GM12874 (cell line): ENCODE measurements at regions not wholly inside any gene's neighbourhood (a gene's known extent, or its start where the extent isn't known, plus 50 kb on each side); places are given as distances from the start of the nearest gene placed in this dataset.

Source experiments
- TF ChIP-seq, protein P1 (sequence below): IDR thresholded peaks from 2 replicates; pipeline ENCODE4 v1.5.1; 2011; ENCODE audit warnings: low read depth, mild to moderate bottlenecking, control low read depth, low read length, moderate library complexity; ENCODE audit not compliant: insufficient read depth

DNA sequence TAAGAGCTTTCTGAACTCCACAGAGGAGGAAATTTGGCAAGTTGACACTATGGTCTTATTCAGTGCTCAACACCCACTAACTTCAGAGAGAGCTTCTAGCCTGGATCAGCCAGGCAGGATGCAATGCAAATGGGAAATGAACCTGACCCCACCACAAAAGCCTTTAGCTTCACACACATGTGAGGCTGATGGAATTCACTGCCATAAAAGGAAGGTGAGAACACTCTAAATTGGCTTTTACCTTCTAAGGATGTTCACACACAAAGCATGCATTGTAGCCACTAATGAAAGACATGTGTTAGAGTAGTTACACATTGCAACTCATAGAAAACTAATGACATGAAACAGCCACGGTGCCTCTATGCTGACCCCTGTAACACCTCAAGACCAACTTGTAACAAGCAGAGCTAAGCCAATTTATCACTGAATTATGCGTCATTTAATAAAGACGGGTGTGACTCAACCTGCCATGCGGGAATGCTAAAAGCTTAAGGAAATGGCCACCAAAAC, 262.1 kb downstream of the HACE1 start:
- TF ChIP-seq, protein P1, sequence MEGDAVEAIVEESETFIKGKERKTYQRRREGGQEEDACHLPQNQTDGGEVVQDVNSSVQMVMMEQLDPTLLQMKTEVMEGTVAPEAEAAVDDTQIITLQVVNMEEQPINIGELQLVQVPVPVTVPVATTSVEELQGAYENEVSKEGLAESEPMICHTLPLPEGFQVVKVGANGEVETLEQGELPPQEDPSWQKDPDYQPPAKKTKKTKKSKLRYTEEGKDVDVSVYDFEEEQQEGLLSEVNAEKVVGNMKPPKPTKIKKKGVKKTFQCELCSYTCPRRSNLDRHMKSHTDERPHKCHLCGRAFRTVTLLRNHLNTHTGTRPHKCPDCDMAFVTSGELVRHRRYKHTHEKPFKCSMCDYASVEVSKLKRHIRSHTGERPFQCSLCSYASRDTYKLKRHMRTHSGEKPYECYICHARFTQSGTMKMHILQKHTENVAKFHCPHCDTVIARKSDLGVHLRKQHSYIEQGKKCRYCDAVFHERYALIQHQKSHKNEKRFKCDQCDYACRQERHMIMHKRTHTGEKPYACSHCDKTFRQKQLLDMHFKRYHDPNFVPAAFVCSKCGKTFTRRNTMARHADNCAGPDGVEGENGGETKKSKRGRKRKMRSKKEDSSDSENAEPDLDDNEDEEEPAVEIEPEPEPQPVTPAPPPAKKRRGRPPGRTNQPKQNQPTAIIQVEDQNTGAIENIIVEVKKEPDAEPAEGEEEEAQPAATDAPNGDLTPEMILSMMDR, result no peak

GRCh38 chr6:104596091-104596490, 263.6 kb downstream of the HACE1 start:
- TF ChIP-seq, protein P1, result no peak

GRCh38 chr6:104595311-104595820, 264.4 kb downstream of the HACE1 start:
- TF ChIP-seq, protein P1, result no peak

GRCh38 chr6:104591573-104592334, 268.0 kb downstream of the HACE1 start:
- TF ChIP-seq, protein P1, result no peak

DNA sequence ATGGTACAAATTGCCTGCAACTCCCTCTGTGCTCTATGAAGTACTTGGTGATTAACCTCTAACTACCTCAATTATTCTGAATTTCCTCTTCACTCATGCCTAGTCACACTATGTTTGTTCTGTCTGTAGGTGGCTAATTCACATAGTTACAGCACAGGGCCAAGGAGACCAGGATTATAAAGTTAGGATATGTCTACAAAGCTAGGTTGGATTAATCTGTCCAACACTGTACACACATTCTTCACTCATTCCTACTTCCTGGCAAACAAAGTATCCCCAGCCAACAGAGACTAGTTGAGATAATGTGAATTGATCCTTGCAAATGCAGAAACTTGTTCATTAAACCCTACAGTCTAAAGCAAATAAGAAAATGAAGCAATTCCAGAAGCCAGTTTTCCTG, 269.8 kb downstream of the HACE1 start:
- TF ChIP-seq, protein P1, result no peak

- TF ChIP-seq, protein P1, result no peak
These were observed 274.1 kb downstream of the HACE1 start for GRCh38 chr6:104585646-104586045.

DNA sequence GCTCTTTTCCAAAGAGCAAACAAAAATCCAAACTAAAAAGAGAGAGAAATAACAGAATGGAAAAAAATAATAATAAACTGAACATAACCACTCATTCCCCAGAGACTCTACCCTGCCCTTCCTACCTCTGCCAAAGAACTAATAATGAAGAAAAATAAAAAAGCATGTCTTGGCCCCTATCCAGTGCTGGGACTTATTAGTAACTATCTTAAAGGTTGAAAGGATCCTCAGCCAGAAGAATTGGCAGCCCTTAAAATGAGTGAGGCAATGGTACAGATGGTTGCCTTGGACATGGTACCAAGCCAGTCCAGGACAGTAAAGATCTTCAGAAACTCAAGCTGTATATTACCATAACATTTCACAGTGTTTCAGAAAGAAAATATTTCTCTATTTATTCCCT, 279.3 kb downstream of the HACE1 start:
- TF ChIP-seq, protein P1, result no peak
